A673 (cell line): ENCODE measurements at regions not wholly inside any gene's neighbourhood (a gene's known extent, or its start where the extent isn't known, plus 50 kb on each side); places are given as distances from the start of the nearest gene placed in this dataset.

ENCODE experiments used
- BruUV-seq: library from RNA; stranded (reverse); fragments of 400-500 nt; replicated peaks from 2 replicates; lab custom pipeline; 2021; lab: Mats Ljungman, UMichigan
- CTCF ChIA-PET: fragments of 300-600 bp; sonication (Branson Sonifier 250); formaldehyde crosslinking; loops from one replicate; lab custom pipeline; 2022; ENCODE audit warnings: antibody characterized with exemption; lab: Charles Lee
- POLR2A ChIA-PET: fragments of 300-600 bp; sonication (Branson Sonifier 250); formaldehyde crosslinking; loops from one replicate; lab custom pipeline; 2022; ENCODE audit warnings: antibody characterized with exemption; ENCODE audit not compliant: low non-redundant PET; lab: Charles Lee
- DNase-seq: peaks from one replicate; pipeline ENCODE4 v3.0.0-alpha.2; 2015; ENCODE audit warnings: low spot score
- H3K27ac ChIP-seq: fragments of 200-600 bp; sonication (generic); 2 replicates; pipeline ENCODE4 v1.5.1; 2016; ENCODE audit warnings: mixed run types, low read depth, mild to moderate bottlenecking, mixed read lengths, antibody characterized with exemption, low read length; ENCODE audit not compliant: poor library complexity, severe bottlenecking
- H3K27me3 ChIP-seq: fragments of 200-600 bp; sonication (generic); replicated peaks from 2 replicates; pipeline ENCODE4 v1.6.1; 2017; ENCODE audit warnings: mixed run types, low read depth, mild to moderate bottlenecking, mixed read lengths, antibody characterized with exemption, low read length; ENCODE audit not compliant: insufficient read depth, poor library complexity
- H3K36me3 ChIP-seq: fragments of 200-600 bp; sonication (generic); 2 replicates; pipeline ENCODE4 v1.6.1; 2016; ENCODE audit warnings: mixed run types, mild to moderate bottlenecking, mixed read lengths, antibody characterized with exemption, low read length; ENCODE audit not compliant: insufficient read depth, poor library complexity, severe bottlenecking
- H3K4me1 ChIP-seq: fragments of 200-600 bp; sonication (generic); 2 replicates; pipeline ENCODE4 v1.6.1; 2017; ENCODE audit warnings: mixed run types, mild to moderate bottlenecking, mixed read lengths, antibody characterized with exemption, low read length; ENCODE audit not compliant: insufficient read depth, poor library complexity, severe bottlenecking
- H3K4me3 ChIP-seq: fragments of 200-600 bp; sonication (generic); 2 replicates; pipeline ENCODE4 v1.5.1; 2016; ENCODE audit warnings: low read depth, mixed run types, mild to moderate bottlenecking, mixed read lengths, low read length; ENCODE audit not compliant: poor library complexity, severe bottlenecking
- H3K9me3 ChIP-seq: fragments of 200-600 bp; sonication (generic); 2 replicates; pipeline ENCODE4 v1.6.1; 2016; ENCODE audit warnings: mixed run types, low read depth, mild to moderate bottlenecking, mixed read lengths, antibody characterized with exemption, low read length; ENCODE audit not compliant: poor library complexity, severe bottlenecking
- EZH2 ChIP-seq: fragments of 200-600 bp; sonication (generic); IDR thresholded peaks from 2 replicates; pipeline ENCODE4 v1.6.1; 2017; ENCODE audit warnings: borderline replicate concordance, low read depth, mild to moderate bottlenecking, mixed read lengths, antibody characterized with exemption, low read length; ENCODE audit not compliant: poor library complexity, severe bottlenecking
- intact Hi-C: fragments of 100-400 bp; cut with micrococcal nuclease; formaldehyde crosslinking; loops from one replicate; pipeline ENCODE4 v1.10.0; 2022; ENCODE audit not compliant: unreplicated experiment
- TF ChIP-seq, protein P1 (sequence below): fragments of 300-800, 200-600 bp; sonication (generic); conservative IDR thresholded peaks from 2 replicates; pipeline ENCODE4 v1.5.1; 2017; ENCODE audit warnings: low read depth, mild to moderate bottlenecking, antibody characterized with exemption, low read length, moderate library complexity, mixed read lengths

GRCh38 chr3:23668430-23668904 lies 137.3 kb upstream of the UBE2E1 start:
- Histone ChIP-seq H3K9me3 (no peaks in the 10 kb centered on the region), H3K4me1 (no peaks in the 10 kb centered on the region), H3K27ac (no peak overlapping the region), H3K27me3 (no peaks in the 10 kb centered on the region), H3K4me3 (no peak overlapping the region), H3K36me3 (no peaks in the 10 kb centered on the region)
- DNase-seq = peak; percentile 48
- ChIA-PET CTCF (interaction anchor here (0.6 kb wide), 1 partner anchor 9 kb away, joined by 3 read pairs; no protein-coding TSS in a partner anchor), POLR2A (no interaction called here)
- TF ChIP-seq EZH2 = no peak
- TF ChIP-seq, protein P1, sequence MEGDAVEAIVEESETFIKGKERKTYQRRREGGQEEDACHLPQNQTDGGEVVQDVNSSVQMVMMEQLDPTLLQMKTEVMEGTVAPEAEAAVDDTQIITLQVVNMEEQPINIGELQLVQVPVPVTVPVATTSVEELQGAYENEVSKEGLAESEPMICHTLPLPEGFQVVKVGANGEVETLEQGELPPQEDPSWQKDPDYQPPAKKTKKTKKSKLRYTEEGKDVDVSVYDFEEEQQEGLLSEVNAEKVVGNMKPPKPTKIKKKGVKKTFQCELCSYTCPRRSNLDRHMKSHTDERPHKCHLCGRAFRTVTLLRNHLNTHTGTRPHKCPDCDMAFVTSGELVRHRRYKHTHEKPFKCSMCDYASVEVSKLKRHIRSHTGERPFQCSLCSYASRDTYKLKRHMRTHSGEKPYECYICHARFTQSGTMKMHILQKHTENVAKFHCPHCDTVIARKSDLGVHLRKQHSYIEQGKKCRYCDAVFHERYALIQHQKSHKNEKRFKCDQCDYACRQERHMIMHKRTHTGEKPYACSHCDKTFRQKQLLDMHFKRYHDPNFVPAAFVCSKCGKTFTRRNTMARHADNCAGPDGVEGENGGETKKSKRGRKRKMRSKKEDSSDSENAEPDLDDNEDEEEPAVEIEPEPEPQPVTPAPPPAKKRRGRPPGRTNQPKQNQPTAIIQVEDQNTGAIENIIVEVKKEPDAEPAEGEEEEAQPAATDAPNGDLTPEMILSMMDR = no peak
- no TSS peak for BruUV-seq
- intact Hi-C loops = no loop called here

GRCh38 chr3:23669541-23670255 lies 136.1 kb upstream of the UBE2E1 start:
- no peaks in the 10 kb centered on the region for H3K27me3 ChIP-seq
- no peak for TF ChIP-seq EZH2
- TF ChIP-seq, protein P1 = no peak
- ChIA-PET POLR2A (no interaction called here), CTCF (no interaction called here)
- H3K9me3 ChIP-seq = no peaks in the 10 kb centered on the region
- no peaks in the 10 kb centered on the region for H3K4me1 ChIP-seq
- H3K36me3 ChIP-seq = no peaks in the 10 kb centered on the region
- H3K27ac ChIP-seq = no peak overlapping the region
- no TSS peak for BruUV-seq
- intact Hi-C loops = no loop called here
- DNase-seq = no peak
- no peak overlapping the region for H3K4me3 ChIP-seq

DNA sequence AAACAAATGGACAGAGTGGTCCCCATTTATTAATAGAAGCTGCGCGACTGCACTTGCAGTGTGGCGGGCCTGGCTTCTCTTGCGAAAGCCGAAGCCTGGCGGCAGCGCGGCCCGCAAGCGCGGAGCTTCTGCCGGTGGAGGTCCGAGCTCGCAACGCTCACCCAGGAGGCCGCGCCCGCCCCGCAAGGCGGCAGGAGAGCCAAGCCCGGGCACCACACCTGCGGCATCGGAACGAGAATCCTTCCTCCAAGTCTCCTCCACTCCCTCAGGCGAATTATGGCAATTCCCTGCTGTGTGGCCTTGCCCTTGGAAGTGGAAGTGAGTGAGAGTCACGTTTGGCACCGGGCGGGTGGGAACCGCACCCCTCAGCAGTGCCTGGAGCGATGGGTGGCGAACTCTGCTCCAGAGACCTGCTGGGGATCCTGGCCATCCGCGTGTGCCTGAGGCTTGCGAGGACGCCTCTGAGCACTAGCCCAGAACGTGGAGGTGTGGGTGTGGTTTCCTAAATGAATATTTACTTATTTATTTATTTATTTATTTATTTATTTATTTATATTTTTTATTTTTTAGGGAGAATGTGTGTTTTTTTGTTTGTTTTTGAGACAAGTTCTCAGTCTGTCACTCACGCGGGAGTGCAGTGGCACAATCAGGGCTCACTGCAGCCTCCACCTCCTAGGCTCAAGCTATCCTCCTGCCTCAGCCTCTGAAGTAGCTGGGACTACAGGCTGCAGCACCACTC lies 133.7 kb upstream of the UBE2E1 start:
- Histone ChIP-seq H3K27me3 (no peaks in the 10 kb centered on the region), H3K4me1 (no peaks in the 10 kb centered on the region), H3K36me3 (no peaks in the 10 kb centered on the region), H3K9me3 (no peaks in the 10 kb centered on the region), H3K4me3 (no peak overlapping the region), H3K27ac (no peak overlapping the region)
- DNase-seq = no peak
- ChIA-PET POLR2A (no interaction called here), CTCF (no interaction called here)
- intact Hi-C loops = no loop called here
- no TSS peak for BruUV-seq
- TF ChIP-seq, protein P1 = no peak
- TF ChIP-seq EZH2 = no peak
